ENCODE measurements at regions not wholly inside any gene's neighbourhood (a gene's known extent, or its start where the extent isn't known, plus 50 kb on each side); places are given as distances from the start of the nearest gene placed in this dataset.

GRCh38 chr5:75922480-75922879 is 160.7 kb upstream of the SV2C start:
- Histone ChIP-seq H2AFZ (ENCODE audit: low read depth, low read length) (no peak overlapping the region), H3K4me3 (ENCODE audit: insufficient read depth, low read depth, low read length) (no peak overlapping the region), H3K27me3 (ENCODE audit: insufficient read depth, low read length) (no peaks in the 10 kb centered on the region), H3K4me1 (ENCODE audit: insufficient read depth, low read length) (no peaks in the 10 kb centered on the region), H3K36me3 (ENCODE audit: insufficient read depth, low read length) (no peaks in the 10 kb centered on the region), H3K9me3 (ENCODE audit: insufficient read depth, low read depth, low read length) (peaks cover 2% of the 10 kb centered on the region), H4K20me1 (ENCODE audit: insufficient read depth, low read length) (no peaks in the 10 kb centered on the region), H3K4me2 (ENCODE audit: low read length) (no peak overlapping the region), H3K27ac (ENCODE audit: low read depth, low read length) (no peak overlapping the region), H3K79me2 (ENCODE audit: insufficient read depth, low read length) (no peaks in the 10 kb centered on the region), H3K9ac (ENCODE audit: low read length) (no peak overlapping the region)
- no peaks in the 10 kb centered on the region for H3K4me1 Mint-ChIP-seq (ENCODE audit: low read depth, unreplicated experiment)
- no peaks in the 10 kb centered on the region for H3K36me3 Mint-ChIP-seq (ENCODE audit: low read depth, unreplicated experiment)
- FAIRE-seq (no peak), DNase-seq (ENCODE audit: low read depth) (no peak)
- H3K27me3 Mint-ChIP-seq (ENCODE audit: low read depth, unreplicated experiment), result no peaks in the 10 kb centered on the region
- no peak overlapping the region for H3K4me3 Mint-ChIP-seq (ENCODE audit: unreplicated experiment)
- H3K27ac Mint-ChIP-seq (ENCODE audit: unreplicated experiment), result no peak overlapping the region
- H3K9me3 Mint-ChIP-seq (ENCODE audit: unreplicated experiment), result no peaks in the 10 kb centered on the region
- TF ChIP-seq EZH2 (IDR thresholded peaks at IDR 0.05; ENCODE audit: insufficient read depth, low read length), result no peak
- no peak for TF ChIP-seq CTCF (IDR thresholded peaks at IDR 0.05; ENCODE audit: insufficient read depth, low read depth, low read length)

- FAIRE-seq (no peak), DNase-seq (ENCODE audit: low read depth) (no peak)
- H3K9me3 Mint-ChIP-seq (ENCODE audit: unreplicated experiment), result no peaks in the 10 kb centered on the region
- no peaks in the 10 kb centered on the region for H3K27me3 ChIP-seq (ENCODE audit: insufficient read depth, low read length)
- H2AFZ ChIP-seq (ENCODE audit: low read depth, low read length), result no peak overlapping the region
- TF ChIP-seq EZH2 (IDR thresholded peaks at IDR 0.05; ENCODE audit: insufficient read depth, low read length) (no peak), CTCF (IDR thresholded peaks at IDR 0.05; ENCODE audit: insufficient read depth, low read depth, low read length) (no peak)
- H3K9me3 ChIP-seq (ENCODE audit: insufficient read depth, low read depth, low read length), result peaks cover 2% of the 10 kb centered on the region
- H3K79me2 ChIP-seq (ENCODE audit: insufficient read depth, low read length), result no peaks in the 10 kb centered on the region
- H3K27ac Mint-ChIP-seq (ENCODE audit: unreplicated experiment), result no peak overlapping the region
- no peaks in the 10 kb centered on the region for H3K4me1 ChIP-seq (ENCODE audit: insufficient read depth, low read length)
- H3K4me3 Mint-ChIP-seq (ENCODE audit: unreplicated experiment), result no peak overlapping the region
- no peaks in the 10 kb centered on the region for H4K20me1 ChIP-seq (ENCODE audit: insufficient read depth, low read length)
- H3K36me3 ChIP-seq (ENCODE audit: insufficient read depth, low read length), result no peaks in the 10 kb centered on the region
- no peaks in the 10 kb centered on the region for H3K36me3 Mint-ChIP-seq (ENCODE audit: low read depth, unreplicated experiment)
- H3K27ac ChIP-seq (ENCODE audit: low read depth, low read length), result no peak overlapping the region
- no peak overlapping the region for H3K4me3 ChIP-seq (ENCODE audit: insufficient read depth, low read depth, low read length)
- H3K4me2 ChIP-seq (ENCODE audit: low read length), result no peak overlapping the region
- H3K4me1 Mint-ChIP-seq (ENCODE audit: low read depth, unreplicated experiment), result no peaks in the 10 kb centered on the region
- no peak overlapping the region for H3K9ac ChIP-seq (ENCODE audit: low read length)
- no peaks in the 10 kb centered on the region for H3K27me3 Mint-ChIP-seq (ENCODE audit: low read depth, unreplicated experiment)
Observed at GRCh38 chr5:75921011-75921410, 162.2 kb upstream of the SV2C start.

GRCh38 chr5:75916144-75916543 is 167.0 kb upstream of the SV2C start:
- no peaks in the 10 kb centered on the region for H3K79me2 ChIP-seq (ENCODE audit: insufficient read depth, low read length)
- no peaks in the 10 kb centered on the region for H3K4me1 ChIP-seq (ENCODE audit: insufficient read depth, low read length)
- FAIRE-seq (no peak), DNase-seq (ENCODE audit: low read depth) (no peak)
- no peak overlapping the region for H3K27ac Mint-ChIP-seq (ENCODE audit: unreplicated experiment)
- H3K4me3 Mint-ChIP-seq (ENCODE audit: unreplicated experiment), result no peak overlapping the region
- H3K36me3 ChIP-seq (ENCODE audit: insufficient read depth, low read length), result no peaks in the 10 kb centered on the region
- no peak for TF ChIP-seq CTCF (IDR thresholded peaks at IDR 0.05; ENCODE audit: insufficient read depth, low read depth, low read length)
- TF ChIP-seq EZH2 (IDR thresholded peaks at IDR 0.05; ENCODE audit: insufficient read depth, low read length), result no peak
- no peaks in the 10 kb centered on the region for H3K27me3 ChIP-seq (ENCODE audit: insufficient read depth, low read length)
- no peak overlapping the region for H3K9ac ChIP-seq (ENCODE audit: low read length)
- no peaks in the 10 kb centered on the region for H3K4me1 Mint-ChIP-seq (ENCODE audit: low read depth, unreplicated experiment)
- H3K4me3 ChIP-seq (ENCODE audit: insufficient read depth, low read depth, low read length), result no peak overlapping the region
- no peak overlapping the region for H2AFZ ChIP-seq (ENCODE audit: low read depth, low read length)
- no peaks in the 10 kb centered on the region for H3K36me3 Mint-ChIP-seq (ENCODE audit: low read depth, unreplicated experiment)
- peaks cover 2% of the 10 kb centered on the region for H3K9me3 Mint-ChIP-seq (ENCODE audit: unreplicated experiment)
- peaks cover 7% of the 10 kb centered on the region for H3K27me3 Mint-ChIP-seq (ENCODE audit: low read depth, unreplicated experiment)
- no peak overlapping the region for H3K4me2 ChIP-seq (ENCODE audit: low read length)
- no peaks in the 10 kb centered on the region for H4K20me1 ChIP-seq (ENCODE audit: insufficient read depth, low read length)
- peaks cover 2% of the 10 kb centered on the region for H3K9me3 ChIP-seq (ENCODE audit: insufficient read depth, low read depth, low read length)
- H3K27ac ChIP-seq (ENCODE audit: low read depth, low read length), result no peak overlapping the region
